GM21528 (cell line): ENCODE measurements at regions not wholly inside any gene's neighbourhood (a gene's known extent, or its start where the extent isn't known, plus 50 kb on each side); places are given as distances from the start of the nearest gene placed in this dataset.

ENCODE experiments used
- ATAC-seq: cut with Tn5 transposase; IDR thresholded peaks from one replicate; pipeline ENCODE4 v1.9.1; 2021; ENCODE audit warnings: mild to moderate bottlenecking, moderate library complexity; ENCODE audit not compliant: unreplicated experiment, low FRiP score

DNA sequence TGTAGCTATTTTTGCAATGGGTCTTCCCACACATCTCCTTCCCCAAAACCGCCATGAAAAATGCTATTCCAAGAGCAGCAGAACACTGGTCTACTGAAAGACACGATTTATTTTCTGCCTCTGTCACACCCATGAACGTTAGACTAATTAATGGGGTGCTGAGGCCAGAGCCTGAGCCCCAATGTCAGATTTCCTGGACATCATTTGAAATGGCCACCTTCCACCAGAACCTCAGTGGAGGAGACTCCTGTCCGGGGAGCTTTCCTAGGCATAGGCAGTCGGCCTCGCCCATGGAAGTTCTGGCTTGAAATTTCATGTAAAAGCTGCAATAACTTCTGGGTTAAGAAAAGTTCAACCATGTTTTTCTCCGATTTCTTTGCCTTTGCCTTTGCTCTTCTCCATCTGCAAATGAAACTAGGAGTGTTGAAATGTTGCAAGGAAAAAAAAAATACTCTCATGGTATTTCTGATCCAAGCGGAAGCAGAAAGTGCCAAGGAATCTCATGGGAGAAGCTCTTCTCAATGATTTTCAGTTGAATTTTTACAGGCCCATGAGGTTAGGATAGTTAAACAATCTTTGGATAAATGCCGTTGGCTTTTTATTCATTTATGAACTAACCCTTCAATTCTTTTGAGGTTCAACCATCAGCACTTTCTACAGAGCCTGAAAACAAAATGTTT, 570.8 kb upstream of the MGMT start:
- ATAC-seq: no peak

DNA sequence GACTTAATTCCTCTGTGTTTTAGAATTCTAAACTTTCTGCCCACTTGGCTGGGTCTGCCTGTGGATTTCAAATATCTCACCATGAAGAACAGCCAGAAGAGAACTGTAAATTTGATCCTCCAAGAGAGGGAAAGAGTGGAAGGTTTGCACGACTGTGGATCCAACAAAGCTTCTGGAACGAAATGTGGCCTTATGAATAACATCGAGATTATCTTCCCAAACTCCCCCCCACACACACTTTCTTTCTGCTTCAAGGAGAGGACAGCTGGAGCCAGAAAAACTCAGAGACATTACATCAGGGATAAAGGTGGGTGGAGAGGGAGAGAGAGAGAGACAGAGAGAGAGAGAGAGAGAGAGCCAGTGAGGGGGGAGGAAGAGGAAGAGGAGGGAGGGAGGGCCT, 570.1 kb upstream of the MGMT start:
- no peak for ATAC-seq

DNA sequence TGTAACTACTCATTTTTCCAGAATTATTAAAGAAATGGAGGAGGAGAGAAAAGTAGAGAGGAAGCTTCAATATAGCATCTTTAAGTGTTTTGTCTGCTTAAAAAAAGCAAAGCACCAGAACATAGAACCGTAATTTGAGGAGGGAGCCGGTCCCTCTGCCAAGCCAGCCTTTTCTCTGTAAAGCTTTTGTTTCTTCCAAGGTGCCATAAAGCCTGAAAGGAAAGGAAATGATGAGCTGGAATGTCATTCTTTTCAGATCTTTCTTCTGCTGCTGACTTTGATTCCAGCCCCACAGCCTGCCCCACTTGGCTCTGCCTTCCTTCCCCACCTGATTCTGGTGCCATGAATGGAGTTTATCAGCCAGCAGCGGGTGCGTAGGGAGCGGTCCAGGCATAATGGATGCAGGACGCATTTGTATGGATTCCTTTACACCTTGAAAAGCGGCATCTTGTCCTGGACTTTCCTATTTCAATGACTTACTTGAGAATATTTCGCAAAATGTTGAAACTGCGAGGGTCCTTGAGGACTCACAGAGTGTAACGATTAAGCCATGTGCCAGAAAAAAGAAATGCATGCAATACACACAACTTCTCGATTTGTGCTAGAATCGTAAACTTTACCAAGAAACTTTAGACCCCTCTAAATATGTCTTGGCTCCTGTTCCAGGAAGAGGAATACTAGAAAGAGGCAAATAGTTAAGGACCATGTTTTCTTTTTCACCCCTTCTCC, 569.5 kb upstream of the MGMT start:
- no peak for ATAC-seq

DNA sequence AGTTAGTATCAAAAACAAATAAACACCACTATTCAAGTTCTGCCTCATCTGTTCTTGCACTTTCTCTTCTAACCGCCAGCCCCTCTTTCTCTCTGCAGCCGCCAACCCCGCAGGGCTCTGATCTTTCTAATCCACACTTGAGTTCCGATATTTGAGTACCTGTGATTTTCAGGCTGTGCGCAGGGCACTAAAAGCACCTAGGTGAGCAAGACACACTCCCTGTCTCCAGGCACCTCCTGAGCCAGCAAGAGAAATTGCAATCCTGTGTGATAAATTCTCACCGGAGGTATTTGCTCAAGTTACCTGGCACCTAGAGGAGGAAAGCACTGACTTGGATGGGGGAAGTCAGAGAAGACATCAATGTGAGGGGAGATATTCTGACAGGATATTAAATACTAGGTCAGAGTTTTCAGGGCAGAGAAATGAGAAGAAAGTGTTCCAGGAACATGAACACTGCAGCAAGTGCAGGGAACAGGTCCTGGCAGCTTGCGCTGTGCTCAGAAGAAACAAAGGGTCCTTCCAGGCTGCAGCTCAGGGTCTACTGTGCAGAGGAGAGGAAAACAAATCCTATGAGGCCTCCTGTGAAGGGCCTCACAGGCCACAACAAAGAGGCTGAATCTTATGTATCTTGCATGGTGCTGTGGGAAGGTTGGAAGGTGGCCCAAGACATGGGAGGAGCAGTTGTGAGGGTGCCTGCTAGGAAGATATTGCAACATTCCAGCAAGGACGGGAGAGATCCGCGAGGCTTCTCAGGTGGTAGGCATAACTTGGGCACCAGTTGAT, 568.7 kb upstream of the MGMT start:
- no peak for ATAC-seq

DNA sequence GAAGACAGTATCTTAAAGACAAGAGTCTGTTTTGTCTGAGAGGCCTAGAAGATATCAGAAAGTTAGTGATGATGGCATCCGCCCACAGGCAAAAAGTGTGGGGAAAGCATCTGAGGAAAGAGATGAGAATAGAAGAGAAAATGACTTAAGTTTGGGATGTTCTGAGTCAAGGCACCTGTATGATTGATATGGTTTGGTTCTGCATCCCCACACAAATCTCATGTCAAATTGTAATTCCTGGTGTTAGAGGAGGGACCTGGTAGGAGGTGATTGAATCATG, 568.2 kb upstream of the MGMT start:
- no peak for ATAC-seq

DNA sequence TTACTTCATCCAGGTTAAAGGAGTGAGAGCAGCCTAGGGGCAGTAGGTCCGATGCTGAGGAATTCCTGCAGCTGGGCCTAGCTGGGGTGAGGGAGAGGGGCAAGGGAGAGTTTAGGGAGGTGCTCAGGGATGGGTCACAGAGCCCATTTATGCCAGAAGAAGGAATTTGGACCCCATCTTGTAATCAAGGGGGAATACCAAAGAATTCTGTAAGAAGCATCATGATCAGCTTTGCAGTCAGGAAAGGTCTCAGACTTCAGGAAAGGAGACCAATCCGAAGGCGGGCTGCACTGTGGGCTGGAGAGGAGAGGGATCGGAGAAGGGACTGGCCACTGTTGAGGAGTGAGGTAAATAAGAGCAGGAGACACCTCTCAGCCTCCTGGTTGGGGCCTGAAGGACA, 566.6 kb upstream of the MGMT start:
- no peak for ATAC-seq

DNA sequence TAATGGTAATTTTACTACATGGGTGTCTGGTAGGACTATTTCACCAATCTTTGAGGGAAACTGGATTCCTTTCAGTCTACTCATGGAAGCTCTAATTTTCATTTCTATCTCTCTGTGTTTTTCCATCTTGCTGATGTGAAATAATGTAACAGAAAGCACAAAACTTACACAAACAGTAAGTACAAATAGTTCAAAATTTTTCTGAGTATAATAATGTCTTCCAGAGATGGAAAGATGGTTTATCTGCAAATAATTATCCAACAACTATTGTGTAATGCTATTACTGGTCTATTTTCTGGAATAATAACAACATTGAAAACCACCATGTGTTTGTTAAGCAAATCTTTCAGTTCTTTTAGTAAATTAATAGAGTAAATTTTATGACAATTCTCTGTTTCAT, 565.8 kb upstream of the MGMT start:
- no peak for ATAC-seq

DNA sequence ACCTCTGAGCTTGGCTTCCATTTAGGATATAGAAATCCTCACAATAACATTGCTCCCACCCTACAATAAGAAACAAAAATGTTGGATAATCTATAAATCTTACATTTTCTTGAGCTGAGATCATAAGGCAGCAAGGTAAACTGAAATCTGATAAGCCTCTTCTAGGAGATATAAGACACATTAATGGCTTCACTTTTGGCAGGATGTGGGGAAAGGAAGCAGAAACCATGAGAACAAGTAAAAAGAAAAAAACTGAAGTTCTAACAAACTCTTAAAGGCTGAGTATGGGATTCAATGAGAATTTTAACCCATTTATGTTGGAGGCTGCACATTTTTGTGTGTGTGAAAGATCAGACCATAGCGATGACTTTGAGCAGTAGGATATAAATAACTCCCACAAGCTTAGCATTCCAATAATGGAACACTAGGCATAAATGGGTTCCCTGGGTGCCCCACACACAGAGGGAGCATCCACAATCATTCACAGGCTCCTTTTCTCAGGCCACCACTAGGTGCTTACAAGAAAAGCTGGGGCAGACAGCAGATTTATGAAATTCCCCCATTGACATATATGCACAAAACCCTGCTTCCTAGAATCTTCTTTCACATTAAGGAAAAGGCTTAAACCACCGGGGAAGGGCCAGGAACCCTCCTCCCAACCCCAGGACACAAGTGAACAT, 564.9 kb upstream of the MGMT start:
- ATAC-seq: no peak

DNA sequence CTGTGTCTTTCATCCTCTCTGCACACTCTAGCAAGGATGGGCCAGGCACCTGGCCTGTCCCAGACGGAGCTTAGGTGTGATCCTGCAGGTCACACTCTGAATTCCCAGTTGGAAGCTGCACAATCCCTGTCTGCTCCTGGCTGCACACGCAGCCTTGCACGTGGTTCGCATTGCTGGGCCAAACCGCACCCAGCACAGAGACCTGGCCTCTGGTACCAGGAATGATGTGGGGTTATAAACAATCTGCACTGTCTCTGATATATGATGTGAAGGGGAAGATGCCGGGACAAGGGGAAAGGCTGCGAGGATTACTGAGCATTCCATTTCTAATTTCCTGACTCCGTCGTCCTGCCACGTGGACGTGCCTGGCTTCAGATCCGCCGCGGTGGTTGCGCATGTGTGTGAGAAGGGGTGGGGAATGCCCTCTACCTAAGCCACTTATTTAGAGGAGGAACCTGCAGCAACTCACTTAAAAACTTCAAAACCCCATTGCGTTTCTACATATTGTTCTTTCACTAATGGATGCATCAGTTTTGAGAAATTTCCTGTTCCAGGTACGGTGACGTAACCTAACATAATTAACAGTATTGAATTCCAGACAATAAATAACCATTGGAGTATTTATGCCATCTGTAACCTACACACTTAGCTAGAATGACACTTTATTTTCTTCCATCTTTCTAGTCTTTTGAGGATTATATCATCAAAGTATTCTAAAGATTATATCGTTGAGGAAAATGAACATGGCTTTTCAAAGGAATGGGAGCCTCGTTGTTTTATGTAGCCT, 559.7 kb upstream of the MGMT start:
- no peak for ATAC-seq

DNA sequence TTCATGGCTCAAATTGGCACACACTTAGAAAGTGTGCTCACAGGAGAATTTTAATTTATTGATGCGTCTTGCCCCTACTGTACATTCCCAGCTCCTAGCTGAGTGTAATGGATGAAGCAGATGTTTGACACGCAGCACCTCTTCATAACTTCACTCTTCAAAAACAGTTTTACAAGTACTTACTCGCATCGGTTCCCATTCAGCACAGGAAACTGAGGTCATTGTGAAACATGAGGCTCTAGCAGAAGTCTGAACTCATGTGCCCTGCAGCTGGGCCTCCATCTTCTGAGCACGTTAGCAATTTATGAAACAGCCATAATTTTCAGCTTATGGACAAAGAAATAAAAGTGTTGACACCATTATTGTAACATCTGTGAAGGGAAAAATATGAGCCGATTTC, 558.9 kb upstream of the MGMT start:
- ATAC-seq: no peak

DNA sequence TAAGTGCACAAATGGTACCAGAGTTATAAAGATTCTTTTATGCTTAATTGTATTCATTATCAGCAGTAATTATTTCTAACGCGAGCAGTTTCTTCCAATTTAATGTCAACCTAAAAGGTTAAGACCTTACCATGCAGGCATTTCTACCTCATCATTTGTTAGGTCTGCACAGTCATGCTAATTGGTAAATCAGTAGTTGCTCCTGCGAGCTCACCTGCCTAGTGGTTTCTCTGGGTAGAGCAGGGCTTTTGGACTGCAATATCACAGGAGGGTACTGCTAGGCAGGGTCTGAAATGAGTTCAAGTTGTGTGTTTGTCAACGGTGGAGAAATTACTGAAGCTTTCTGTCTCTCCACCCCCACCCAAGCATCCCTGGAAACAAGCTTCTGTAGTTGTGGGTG, 558.5 kb upstream of the MGMT start:
- no peak for ATAC-seq

DNA sequence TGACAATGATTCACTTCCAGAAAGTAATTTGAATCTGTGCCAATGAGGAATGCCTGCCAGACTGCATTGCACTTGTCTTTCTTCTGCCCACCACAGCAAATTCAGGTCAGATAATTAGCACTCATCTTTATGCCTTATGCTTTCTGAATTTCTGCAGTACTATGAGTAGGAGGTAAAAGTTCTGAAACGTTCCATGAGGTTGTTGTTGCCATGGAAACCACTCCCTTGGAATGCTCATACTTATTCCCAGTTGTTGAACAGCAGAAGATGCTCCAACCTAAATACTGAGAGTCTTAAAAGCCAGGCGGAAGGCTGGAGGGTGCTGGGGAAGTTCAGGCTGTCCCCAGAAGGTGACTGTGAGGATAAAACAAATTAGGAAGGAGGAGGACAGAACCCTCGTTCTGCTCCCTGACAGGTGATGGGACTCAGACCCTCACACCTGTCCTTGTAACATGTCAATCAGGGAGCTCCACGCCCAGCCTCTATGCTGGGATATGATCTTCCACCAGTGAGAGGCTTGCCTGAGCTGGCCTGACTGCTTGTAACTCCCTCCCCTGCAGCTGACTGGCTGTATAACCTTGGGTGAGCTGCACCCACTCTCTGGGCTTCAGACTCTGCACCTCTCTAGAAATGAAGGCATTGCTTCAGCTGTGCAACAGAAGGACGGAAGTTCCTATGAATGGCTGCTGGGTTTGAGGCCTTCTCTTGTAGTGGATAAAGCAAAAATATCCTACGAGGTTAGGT, 554.3 kb upstream of the MGMT start:
- no peak for ATAC-seq

DNA sequence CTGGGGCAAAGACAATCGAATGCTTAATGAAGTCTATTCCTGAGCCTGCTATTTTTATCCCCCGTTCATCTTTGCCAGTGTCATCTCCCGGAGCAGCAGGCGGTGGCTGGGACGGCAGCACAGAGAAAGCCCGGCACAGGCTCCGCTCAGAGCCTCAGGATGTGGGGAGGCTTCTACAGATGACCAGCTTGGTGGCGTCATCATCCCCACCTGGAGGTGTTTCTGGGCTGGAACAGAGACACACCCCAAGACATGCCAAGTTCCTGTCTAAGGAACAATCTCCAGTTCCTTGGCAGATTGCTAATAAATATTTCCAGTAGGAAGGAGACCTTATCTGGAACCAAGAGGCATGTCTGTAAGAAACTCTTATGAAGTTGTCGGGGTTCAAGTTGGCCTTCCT, 552.4 kb upstream of the MGMT start:
- ATAC-seq: no peak

DNA sequence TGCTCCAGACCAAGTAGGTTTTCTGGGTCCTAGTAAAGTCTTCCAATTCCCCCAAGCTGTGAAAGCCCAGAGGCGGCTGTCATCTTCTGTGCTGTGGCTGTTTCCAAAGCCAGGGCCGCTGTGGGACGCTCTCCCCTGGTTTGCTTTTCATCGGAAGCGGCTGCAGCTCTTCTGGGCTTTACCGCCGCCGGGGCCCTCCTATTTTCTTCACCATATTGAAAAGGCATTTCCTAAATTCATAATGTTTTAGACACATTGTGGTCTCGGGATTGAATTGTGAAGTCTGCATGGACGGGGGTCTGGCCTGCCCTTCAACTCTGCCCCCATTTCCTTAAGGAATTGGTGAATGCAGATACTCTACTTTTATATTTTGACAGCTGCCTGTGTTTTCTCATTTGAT, 551.4 kb upstream of the MGMT start:
- ATAC-seq: no peak

DNA sequence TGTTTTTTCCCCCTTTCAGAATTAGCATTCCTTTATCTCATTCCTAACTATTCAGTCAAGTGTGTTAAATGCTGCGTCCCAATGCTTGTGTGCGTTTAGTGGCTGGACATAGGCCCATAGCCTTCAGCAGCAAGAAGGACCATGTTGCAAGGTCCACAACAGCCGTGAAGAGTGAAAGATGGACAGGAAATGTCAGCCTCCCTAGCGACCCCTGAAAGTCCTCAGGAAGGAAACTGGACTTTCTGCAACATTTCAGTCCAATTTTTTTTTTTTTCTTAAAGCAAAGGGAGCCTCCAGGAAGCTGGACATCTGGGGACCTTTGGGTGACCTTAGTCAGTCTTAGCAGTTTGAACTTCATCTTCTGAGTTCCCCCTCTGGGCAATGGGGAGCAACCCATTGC, 550.7 kb upstream of the MGMT start:
- ATAC-seq: no peak

DNA sequence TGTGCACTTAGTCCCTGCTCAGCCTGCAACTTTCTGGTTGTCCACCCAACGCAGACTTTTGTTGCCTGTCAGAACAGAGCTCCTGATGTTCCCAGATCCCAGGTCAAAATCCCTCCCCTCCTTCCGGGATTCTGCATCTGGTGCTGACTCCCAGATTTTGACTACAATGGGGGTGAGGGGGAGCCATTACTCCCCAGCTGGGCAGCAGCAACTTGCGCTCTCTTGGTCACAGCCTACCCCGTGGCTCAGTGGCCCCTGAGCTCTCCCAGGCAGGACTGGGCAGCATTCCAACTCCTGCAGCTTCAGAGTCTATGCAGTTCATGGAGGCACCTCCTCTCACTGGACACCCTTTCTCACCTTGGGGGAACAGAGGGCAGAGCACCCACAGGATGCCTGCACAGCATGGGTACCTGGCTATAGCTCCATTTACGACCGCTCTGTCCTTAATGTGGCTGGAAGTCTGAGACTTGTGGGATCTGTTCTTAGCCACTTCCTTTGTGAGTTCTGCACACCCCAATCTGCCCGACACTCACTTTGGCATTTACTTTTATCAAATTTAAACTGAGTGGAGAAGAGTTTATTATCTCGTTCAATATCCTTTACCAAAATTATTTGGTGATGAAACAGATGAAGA, 545.5 kb upstream of the MGMT start:
- no peak for ATAC-seq

DNA sequence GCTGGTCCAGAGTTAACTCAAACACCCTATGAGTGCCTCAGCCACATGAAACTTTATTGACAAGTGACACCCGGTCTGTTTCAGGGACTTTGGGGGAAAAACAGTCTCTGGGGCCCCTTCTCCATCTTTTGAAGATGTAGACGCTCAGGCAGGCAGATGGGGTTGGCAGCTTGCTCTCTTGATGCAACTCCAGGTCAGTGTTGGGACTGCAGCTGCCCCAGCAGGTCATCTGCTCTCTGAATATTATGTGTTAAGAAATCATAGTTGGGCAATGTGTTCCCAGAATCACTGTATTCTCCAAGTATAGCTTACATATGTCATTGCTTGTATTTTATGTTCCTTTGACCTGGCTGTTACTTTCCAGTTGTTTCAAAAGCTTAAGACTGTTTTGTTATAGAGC, 544.9 kb upstream of the MGMT start:
- no peak for ATAC-seq

DNA sequence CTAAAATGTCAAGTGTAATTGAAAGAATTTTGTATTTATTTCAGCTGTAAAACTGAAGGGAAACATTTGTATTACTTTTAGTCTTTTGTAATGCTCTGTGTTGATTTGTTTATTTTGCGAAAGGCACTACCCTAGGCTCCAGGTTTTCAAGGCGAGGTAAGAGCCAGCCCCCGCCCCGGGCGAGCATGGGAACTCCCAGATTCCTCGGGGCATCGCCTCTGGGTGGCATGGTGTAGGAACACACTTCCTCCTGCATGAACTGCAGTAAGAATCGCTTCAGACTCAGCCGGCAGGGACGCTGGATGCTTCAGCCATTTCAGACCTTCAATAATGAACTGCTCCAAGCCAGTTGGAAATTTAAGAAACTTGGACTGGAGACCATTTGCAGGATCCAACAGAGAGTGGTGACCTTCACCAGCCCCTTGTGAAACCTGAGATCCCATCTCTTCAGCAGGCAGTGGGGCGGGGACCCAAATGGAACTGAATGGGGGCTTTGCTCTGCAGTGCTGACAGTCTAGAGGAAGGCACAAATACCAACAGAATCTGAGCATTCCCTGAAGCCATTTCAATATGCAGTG, 544.3 kb upstream of the MGMT start:
- no peak for ATAC-seq

DNA sequence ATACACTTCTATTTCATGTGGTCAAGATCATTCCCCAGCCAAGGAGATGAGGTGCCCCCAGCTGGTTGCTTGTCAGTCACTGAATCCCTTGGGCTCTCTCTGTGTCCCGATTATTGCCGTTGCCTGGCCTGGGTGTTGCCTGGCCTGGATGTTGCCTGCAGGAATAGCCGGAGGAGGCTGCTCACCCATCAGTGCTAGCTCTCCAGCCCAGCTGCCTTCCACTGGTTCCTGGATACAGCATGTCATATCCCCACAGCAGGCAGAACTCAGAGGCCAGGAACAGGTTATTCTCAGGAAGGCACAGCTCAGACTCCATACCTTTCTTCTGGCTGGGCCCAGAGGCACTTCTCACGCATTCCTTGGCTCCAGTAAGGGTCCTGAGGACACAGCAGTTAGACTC, 542.1 kb upstream of the MGMT start:
- ATAC-seq: no peak
